ENCODE measurements at regions not wholly inside any gene's neighbourhood (a gene's known extent, or its start where the extent isn't known, plus 50 kb on each side); places are given as distances from the start of the nearest gene placed in this dataset.

DNA sequence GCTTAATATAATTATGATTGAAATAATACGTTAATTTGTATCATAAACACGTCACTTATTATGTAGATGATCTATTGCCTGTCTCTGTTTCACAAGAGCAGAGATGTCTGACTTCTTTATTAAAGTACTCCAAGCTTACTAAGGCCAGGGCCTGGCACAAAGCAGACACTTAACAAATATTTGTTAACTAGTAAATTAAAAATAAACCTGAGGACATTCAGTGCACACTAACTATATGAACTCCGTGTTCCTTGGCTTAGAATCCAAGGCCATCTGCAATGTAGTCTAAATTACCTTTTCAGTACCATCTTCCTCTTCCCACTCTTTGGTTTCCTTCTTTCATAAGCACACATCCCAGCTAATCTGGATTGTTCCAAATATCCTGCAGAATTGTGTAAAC, 210.8 kb upstream of the SOX9 start:
- Histone ChIP-seq H3K14ac (replicated peaks; ENCODE audit: low read depth, low read length) (no peak overlapping the region), H3K9ac (ENCODE audit: low read depth, low read length) (no peak overlapping the region), H3K36me3 (ENCODE audit: control insufficient read depth, insufficient read depth, low read length) (no peaks in the 10 kb centered on the region), H3K4me1 (ENCODE audit: control insufficient read depth, insufficient read depth, low read length) (no peaks in the 10 kb centered on the region), H2BK120ac (ENCODE audit: low read depth, low read length) (no peak overlapping the region), H2AK5ac (ENCODE audit: low read depth, low read length) (no peak overlapping the region), H4K8ac (ENCODE audit: low read depth in 2 of 2, low read length in 2 of 2) (no peak overlapping the region), H3K4me2 (ENCODE audit: low read depth, low read length) (no peak overlapping the region), H3K18ac (ENCODE audit: low read depth, low read length) (no peak overlapping the region), H2AK9ac (replicated peaks; ENCODE audit: low read depth, low read length, poor library complexity) (no peak overlapping the region), H4K5ac (ENCODE audit: low read depth, low read length) (no peak overlapping the region), H3K4me3 (ENCODE audit: insufficient read depth, low read depth, low read length) (no peak overlapping the region), H3K4ac (ENCODE audit: low read depth, low read length) (no peak overlapping the region), H4K20me1 (ENCODE audit: insufficient read depth, low read length) (no peaks in the 10 kb centered on the region), H3K9me1 (ENCODE audit: insufficient read depth, low read length) (no peaks in the 10 kb centered on the region), H3K79me1 (ENCODE audit: low read depth in 1 of 2, low read length in 2 of 2) (no peaks in the 10 kb centered on the region), H2BK5ac (ENCODE audit: low read depth, low read length, poor library complexity, severe bottlenecking) (no peak overlapping the region), H4K91ac (ENCODE audit: insufficient read depth, low read depth, low read length) (no peak overlapping the region), H2BK20ac (ENCODE audit: low read depth, low read length) (no peak overlapping the region), H3K56ac (ENCODE audit: extremely low read depth, insufficient read depth, low read length) (no peak overlapping the region), H3K27ac (ENCODE audit: insufficient read depth, low read length) (no peak overlapping the region), H3K27me3 (ENCODE audit: control insufficient read depth, insufficient read depth, low read length) (no peaks in the 10 kb centered on the region), H2BK15ac (ENCODE audit: low read depth, low read length) (no peak overlapping the region), H2AFZ (replicated peaks; ENCODE audit: low read length, poor library complexity) (no peak overlapping the region), H3K9me3 (ENCODE audit: control insufficient read depth, insufficient read depth, low read length) (no peaks in the 10 kb centered on the region), H3K23ac (ENCODE audit: low read depth, low read length) (no peak overlapping the region)
- in situ Hi-C loops (cut with MboI; ENCODE audit: low sequenced_read_pairs), result no loop called here
- DNase-seq (no peak), ATAC-seq (ENCODE audit: low read depth) (no peak)
- BruUV-seq (replicated peaks), result no TSS peak
- ChIA-PET CTCF (no interaction called here), POLR2A (ENCODE audit: unreplicated experiment) (no interaction called here)
- intact Hi-C loops (cut with micrococcal nuclease), result no loop called here
- TF ChIP-seq SMC3 (IDR thresholded peaks at IDR 0.05; ENCODE audit: low read depth, low read length) (no peak), CEBPB (IDR thresholded peaks at IDR 0.05; ENCODE audit: low read depth, low read length) (no peak), MAZ (IDR thresholded peaks at IDR 0.05; ENCODE audit: borderline replicate concordance, low read depth, low read length) (no peak), NFE2L2 (IDR thresholded peaks at IDR 0.05; ENCODE audit: low read depth, low read length) (no peak), RAD21 (IDR thresholded peaks at IDR 0.05; ENCODE audit: low read length) (no peak), RFX5 (IDR thresholded peaks at IDR 0.05; ENCODE audit: low read depth, low read length) (no peak), MAFK (IDR thresholded peaks at IDR 0.05; ENCODE audit: low read depth, low read length) (no peak), POLR2A (IDR thresholded peaks at IDR 0.05; ENCODE audit: low read depth, low read length) (no peak), RCOR1 (IDR thresholded peaks at IDR 0.05; ENCODE audit: insufficient replicate concordance, low read length) (no peak), BHLHE40 (IDR thresholded peaks at IDR 0.05; ENCODE audit: low read depth, low read length) (no peak), MXI1 (IDR thresholded peaks at IDR 0.05; ENCODE audit: borderline replicate concordance, low read depth, low read length) (no peak)
- TF ChIP-seq, protein P1, sequence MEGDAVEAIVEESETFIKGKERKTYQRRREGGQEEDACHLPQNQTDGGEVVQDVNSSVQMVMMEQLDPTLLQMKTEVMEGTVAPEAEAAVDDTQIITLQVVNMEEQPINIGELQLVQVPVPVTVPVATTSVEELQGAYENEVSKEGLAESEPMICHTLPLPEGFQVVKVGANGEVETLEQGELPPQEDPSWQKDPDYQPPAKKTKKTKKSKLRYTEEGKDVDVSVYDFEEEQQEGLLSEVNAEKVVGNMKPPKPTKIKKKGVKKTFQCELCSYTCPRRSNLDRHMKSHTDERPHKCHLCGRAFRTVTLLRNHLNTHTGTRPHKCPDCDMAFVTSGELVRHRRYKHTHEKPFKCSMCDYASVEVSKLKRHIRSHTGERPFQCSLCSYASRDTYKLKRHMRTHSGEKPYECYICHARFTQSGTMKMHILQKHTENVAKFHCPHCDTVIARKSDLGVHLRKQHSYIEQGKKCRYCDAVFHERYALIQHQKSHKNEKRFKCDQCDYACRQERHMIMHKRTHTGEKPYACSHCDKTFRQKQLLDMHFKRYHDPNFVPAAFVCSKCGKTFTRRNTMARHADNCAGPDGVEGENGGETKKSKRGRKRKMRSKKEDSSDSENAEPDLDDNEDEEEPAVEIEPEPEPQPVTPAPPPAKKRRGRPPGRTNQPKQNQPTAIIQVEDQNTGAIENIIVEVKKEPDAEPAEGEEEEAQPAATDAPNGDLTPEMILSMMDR (conservative IDR thresholded peaks at IDR 0.05; ENCODE audit: low read depth, low read length), result no peak
- TF ChIP-seq, protein P2, sequence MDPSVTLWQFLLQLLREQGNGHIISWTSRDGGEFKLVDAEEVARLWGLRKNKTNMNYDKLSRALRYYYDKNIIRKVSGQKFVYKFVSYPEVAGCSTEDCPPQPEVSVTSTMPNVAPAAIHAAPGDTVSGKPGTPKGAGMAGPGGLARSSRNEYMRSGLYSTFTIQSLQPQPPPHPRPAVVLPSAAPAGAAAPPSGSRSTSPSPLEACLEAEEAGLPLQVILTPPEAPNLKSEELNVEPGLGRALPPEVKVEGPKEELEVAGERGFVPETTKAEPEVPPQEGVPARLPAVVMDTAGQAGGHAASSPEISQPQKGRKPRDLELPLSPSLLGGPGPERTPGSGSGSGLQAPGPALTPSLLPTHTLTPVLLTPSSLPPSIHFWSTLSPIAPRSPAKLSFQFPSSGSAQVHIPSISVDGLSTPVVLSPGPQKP (IDR thresholded peaks at IDR 0.05; ENCODE audit: borderline replicate concordance, low read depth, low read length), result no peak
- TF ChIP-seq, protein P3, sequence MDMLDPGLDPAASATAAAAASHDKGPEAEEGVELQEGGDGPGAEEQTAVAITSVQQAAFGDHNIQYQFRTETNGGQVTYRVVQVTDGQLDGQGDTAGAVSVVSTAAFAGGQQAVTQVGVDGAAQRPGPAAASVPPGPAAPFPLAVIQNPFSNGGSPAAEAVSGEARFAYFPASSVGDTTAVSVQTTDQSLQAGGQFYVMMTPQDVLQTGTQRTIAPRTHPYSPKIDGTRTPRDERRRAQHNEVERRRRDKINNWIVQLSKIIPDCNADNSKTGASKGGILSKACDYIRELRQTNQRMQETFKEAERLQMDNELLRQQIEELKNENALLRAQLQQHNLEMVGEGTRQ (IDR thresholded peaks at IDR 0.05; ENCODE audit: low read depth, low read length), result no peak
- WGBS, 2 experiments (ENCODE audit: extremely low coverage in 2 of 2, insufficient read length in 1 of 2), result 80% methylated on average over 1 of the region's 3 CpGs; no CpG with 5 or more reads in 1 of the 2 experiments
- dilution Hi-C loops (cut with HindIII; ENCODE audit: low sequenced_read_pairs, unreplicated experiment), result no loop called here

Data from IMR-90 (cell line).